ENCODE measurements at regions not wholly inside any gene's neighbourhood (a gene's known extent, or its start where the extent isn't known, plus 50 kb on each side); places are given as distances from the start of the nearest gene placed in this dataset.
A peak's percentile ranks its signal among the peaks of the same experiment; 100 is the strongest.
"Not testable (repeated sequence)": the region's sequence is repeated elsewhere in the genome, so short reads cannot be mapped to it uniquely, and the experiment has no call there.

DNA sequence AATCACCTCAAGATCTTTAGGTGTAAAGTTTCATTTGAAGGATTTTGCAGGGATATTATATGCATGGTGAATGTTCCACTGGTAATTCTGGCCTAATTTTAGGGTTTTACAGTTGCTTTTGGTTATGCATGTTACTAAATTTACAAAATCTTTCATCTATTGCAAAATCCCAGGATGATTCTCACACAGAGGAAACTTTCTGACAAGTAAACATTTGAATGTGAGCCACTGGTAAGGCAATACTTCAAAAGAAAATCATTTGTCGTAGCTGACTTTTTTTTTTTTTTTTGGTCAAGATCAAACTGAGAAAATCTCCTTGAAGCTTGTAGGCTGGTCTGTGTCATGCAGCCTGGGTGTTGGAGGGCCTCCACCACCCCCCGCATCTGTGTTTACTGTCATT is 141.9 kb upstream of the EXOC2 start:
- DNase-seq = no peak

DNA sequence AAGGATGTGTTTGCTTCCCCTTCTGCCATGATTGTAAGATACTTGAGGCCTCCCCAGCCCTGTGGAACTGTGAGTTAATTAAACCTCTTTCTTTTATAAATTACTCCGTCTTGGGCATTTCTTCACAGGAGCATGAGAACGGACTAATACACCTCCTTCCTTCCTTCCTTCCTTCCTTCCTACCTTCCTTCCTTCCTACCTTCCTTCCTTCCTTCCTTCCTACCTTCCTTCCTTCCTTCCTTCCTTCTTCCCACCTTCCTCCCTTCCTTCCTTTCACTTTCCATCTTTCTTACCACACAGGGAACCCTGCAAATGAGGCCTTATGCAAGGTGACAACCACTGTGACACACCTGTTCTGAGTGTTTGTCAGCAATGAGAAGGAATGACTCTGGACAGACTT is 141.3 kb upstream of the EXOC2 start:
- no peak for DNase-seq

DNA sequence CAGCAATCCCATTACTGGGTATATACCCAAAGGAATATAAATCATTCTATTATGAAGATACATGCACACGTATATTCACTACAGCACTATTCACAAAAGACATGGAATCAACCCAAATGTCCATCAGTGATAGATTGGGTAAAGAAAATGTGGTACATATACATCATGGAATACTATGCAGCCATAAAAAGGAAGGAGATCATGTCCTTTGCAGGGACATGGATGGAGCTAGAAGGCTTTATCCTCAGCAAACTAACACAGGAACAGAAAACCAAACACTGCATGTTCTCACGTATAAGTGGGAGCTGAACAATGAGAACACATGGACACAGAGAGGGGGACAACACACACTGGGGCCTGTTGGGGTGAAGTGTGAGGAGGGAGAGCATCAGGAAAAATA is 139.9 kb upstream of the EXOC2 start:
- DNase-seq = not testable (repeated sequence)

DNA sequence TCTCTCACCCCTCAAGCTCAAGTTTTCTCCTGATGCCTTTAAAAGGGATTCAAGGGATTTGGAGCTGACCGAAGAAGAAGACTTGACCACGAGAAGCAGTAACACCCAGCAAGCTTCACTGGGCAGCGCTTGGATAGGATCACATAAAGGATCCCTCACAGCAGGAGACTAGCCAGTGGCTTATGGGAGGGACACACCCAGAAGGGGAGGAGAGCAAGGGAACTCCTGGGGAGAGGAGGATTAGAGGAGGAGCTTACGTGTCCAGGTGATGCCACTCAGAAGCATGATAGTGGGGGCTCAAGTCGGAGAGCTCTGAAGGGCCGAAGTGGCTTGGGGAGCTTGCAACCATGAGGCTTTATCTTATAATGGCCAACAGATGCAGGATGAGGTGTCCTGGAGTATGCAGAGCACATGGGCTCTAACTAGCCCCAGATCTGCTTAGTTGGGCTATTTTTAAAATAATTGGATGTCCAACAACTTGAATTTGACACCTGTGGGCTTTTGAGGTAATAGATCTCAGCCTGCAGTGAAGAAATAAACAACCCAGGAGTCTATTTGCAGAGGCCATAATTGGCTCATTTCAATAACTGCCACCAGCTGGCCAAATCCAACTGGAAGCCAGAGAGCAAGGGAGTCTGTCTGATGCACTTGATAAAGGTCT is 137.9 kb upstream of the EXOC2 start:
- DNase-seq = no peak

DNA sequence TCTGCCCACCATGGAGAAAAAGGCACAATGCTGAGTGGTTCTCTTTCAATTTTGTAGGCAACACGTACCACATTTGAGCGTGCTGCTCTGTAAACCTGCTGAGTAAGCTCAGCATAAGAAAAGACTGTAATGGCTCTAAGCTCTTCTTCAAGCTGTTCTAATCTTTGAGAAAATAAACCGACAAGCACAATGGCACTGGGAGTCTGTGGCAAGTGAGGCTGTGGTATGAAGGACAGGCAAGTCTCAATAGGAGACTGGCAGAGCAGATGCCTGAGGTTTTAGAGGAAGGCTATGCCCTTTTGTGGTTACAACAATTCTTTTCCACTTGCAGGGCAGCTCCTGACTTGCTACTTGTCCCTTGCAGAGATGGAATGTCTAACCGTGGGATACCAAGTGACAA is 136.7 kb upstream of the EXOC2 start:
- DNase-seq = no peak

DNA sequence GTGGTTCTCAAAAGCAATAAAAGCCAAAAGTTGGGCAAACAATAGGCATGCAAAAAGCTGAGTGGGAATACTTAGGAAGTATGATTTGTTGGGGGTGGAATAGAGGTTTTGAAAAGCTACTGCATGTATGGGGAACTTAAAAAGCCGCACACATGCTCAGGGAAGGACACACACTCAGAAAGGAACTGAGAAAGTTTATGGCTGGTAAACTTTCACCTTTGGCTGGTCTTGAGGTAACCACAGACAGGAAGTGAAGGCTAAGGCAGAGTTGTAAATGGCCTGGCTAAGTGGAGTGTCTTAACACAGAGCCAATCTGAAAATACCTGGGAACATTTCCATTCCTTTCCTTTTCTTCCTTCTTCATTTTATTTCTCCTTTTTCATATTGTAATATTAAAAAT is 134.5 kb upstream of the EXOC2 start:
- no peak for DNase-seq

DNA sequence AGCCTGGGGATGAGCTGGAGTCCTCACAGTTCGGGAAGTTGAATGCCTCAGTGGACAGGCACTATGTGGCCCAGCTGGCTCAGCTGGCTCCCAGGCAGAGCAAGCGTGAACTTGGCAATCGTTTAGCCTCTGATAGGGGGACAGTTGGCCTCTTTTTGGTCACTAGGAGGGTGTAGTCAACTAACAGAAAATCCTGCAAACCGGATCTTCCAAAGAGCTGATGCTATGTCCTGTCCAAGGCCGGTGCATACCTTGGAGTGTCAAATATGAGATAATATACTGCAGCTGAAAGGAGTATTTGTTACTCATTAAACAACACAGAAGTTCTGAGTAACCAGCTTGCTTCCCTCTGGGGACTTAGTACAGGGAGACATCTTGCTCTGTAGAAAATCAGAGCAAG is 126.2 kb upstream of the EXOC2 start:
- DNase-seq = no peak

DNA sequence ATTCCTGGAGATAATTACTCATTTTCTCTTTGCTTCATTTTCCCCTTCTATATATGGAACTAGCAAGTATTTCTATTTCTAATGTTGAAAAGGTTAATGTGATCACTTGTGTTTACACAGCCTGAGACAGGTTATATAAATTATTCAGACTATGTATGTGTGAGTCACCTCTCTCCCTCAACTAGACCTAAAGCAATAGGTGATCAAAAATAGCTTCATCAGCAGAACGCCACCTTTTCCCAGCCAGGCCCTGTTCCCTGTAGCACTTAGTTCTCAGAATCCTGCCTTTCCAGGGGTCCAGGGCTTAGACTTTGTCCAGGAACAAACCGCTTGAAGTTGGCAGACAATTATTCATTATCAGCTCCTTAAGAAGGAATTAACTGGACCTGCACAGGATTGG is 125.3 kb upstream of the EXOC2 start:
- no peak for DNase-seq

DNA sequence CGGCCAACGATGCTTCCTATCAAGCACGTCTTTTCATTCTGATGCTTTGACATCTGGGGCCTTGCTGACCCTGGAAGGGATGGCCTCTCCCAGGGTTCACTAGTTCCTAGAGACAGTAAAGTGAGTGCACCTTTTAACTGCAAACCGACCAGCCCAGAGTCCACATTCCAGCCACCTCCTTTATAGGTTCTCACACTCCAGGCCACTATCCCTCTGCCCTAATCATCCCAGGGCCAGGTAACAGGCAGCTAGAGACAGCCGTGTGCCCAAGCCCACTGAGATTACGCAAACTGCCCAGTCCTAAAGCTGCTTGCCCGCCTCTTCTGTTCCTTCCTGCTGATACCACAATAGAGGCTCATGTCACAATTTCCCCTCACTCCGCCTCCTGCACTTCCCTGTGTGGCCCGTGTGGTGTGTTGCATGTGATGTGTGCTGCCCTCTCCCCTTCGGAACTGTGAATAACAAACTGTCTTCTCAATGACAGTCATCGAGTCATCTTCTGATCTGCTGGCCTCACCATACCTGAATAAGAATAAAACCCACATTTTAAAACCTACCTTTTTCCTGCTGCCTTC is 123.7 kb upstream of the EXOC2 start:
- no peak for DNase-seq

DNA sequence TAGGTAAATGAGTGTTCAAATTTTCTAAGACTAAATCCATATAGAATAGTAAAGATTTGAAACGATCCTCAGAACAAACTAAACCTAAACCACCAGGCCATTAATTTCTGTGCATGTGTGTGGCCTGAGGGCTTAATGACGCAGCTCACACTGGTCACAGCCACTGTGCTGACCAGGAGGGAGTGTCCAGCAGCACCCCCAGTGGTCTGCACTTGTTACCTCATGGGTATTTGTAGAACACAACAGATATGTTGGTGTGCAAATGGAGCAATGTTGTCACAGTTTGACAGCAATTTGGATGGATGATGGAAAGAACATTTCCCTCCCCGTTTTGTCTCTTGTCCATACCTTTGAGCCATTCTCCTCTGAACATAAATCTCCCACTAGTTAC is 122.4 kb upstream of the EXOC2 start:
- no peak for DNase-seq

DNA sequence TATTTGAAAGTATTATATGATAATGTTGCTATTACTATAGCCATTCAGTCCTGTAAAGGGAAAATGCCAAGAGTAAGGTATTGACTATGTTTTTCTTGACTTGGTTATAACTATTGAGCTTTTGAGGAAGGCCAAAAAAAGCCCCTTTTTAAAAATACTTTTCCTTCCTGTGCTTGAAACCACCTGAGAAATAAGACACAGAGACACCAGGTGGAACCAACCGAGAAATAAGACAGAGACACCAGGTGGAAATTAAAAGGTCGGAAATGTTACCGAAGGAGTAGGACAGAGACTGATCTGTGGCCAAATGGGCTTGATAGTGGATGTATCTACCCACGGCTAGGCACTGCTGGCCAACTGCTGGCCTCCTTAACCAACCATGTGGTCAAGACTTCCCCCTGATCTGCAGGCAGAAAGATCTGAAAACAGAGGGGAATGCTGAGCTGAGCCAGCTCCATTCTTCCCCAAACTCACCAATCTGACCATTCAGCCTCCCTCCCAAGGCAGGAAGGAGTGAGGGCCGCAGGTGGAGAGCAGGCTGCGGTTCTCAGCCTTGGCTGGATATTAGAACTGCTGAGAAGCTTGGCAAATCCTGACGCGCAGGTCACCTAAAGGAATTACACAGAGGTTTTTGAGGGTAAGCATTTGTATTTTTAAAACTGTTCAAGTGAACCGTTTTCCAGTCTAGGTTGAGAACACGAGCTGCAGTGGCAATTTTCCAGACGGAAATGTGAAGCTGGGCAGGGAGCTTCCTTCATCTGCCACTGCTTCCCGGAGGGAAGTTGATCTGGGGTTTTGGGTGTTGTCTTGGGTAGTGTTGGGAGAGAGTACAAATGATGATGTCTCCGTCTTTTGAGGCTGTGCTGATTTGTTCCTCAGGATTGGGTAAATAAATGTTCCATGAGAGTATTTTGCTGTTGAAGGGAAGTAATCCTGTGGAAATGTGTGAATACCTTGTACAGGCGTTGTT is 121.7 kb upstream of the EXOC2 start:
- DNase-seq = no peak

DNA sequence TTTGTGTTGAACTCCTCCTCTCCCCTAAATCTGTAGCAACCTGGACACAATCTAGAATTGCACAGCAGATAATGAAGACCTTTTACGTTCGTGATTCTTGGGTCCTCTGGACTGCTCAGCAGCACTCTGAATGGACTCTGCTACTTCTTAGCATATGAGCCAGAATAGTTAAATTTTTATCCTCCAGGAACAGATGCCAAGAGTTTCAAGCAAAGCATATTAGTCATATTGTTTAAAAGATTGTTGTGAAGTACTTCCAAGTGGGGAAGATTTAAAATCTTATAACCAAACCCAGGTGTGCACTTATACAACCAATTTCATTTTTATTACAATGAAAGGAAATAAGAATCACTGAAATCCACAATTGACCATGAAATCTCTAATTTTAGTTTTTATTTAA is 118.9 kb upstream of the EXOC2 start:
- no peak for DNase-seq

DNA sequence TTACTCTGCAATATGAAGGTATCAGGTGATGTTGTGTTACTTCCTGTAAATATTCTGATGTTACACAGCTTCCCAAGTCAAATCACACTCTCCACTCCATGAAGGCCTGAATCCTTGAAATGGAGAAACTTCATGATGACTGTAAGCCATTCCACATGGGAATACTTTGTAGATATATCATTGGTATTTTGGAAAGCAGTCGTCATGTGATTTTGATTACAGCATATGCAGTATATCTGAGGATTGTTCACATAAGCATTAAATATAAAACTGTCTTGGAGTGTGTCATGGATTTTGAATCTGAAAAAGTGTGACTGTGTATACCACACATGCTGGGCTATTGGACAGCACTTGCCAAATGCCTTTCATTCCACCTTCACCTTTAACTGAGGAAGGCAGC is 118.3 kb upstream of the EXOC2 start:
- DNase-seq = no peak

DNA sequence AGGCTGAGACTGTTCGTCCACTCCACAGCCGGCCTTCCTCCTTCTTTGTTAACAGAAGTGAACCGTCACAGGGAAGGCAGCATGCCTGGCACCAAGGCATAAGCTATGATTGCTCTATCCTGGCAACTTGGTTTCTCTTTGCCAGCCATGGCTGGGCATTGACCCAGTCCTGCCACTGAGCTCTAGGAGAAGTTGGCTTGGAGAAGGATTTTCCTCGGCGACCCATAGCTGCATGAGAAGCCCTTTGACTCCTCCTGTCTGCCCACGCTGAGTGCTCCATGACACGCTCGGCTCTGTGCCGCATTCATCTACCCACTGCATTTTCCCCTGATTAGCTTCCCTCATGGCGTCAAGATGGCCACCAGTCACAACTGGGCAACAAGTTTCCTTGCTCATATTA is 111.8 kb upstream of the EXOC2 start:
- DNase-seq = no peak

DNA sequence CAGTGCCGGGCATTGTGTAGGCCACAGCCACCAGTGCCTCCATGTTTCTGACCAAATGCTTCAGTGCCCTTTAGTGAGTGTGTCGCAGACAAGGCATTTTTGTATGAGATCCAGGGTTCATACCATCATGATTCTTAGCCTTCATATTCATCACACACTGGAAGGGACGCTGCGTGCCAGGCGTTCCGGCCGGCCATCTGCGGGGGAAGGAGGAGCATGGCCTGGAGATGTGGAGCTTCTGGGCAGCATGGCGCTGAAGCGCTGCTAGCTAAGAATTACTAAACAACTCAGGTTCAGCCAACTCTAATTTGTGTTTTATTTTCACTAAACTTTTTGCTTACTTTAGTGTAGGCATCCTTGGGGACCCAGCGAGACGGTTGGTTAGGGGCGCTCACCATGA is 111.4 kb upstream of the EXOC2 start:
- DNase-seq = no peak

DNA sequence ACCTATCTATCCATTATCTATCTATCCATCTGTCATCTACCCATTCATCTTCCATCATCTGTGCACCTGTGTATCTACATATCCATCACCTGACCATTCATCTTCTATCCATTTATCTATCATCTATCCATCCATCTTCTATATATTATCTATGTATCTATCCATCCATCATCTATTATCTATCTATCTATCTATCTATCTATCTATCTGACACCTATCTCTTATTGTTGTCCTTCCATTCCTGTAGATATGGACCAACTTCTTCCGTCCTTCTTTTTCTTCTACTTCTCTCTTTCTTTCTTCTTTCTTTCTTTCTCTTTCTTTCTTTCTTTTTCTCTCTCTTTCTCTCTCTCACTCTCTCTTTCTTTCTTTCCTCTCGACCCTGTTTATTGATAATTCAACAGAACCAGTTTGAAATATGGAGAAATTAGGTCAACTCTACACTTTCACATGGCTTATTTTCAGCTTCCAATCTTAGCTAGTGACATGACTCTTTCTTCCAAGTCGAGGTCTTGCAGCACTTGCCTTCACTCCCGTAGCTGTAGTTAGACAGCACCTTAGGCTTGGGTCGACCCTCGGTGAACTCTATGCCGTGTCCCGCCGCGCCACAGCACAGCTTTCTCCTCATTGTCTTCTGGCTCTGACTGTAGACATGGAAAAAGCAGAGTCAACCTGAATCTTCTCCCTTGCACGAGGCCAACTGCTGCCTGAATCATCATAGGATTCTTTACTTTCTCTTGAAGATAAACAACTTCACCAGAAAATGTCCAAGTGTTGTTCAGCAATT is 110.4 kb upstream of the EXOC2 start:
- no peak for DNase-seq

DNA sequence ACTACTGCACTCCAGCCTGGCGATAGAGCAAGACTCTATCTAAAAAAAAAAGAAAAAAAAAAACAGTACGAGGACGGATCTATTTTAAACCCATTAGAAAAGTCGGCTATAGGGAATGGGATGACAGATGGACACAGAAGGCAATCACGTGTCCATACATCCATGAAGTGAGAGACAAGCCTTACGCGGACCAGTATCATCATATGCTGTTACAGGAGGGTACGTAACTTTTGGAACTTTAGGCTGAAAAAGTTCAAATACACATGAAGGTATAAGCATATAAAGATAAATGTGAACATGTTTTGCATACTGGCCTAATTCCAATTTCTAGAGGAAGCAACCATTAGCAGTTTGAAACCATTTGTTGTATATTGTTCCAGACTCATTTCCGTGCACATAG is 109.8 kb upstream of the EXOC2 start:
- no peak for DNase-seq

DNA sequence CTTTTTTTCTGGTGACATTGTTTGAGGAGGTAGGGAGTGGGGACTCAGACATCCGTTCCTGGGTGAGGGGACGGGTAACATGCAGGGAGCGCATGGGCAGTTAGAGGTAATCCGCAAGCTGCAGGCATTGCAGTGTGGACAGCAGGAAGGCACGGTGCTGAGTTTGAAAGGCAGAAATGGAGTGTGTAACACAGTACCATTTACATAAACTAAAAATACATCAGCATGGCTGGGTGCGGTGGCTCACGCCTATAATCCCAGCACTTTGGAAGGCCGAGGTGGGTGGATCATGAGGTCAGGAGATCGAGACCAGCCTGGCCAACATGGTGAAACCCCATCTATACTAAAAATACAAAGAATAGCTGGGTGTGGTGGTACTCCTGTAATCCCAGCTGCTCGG is 109.3 kb upstream of the EXOC2 start:
- DNase-seq = not testable (repeated sequence)

DNA sequence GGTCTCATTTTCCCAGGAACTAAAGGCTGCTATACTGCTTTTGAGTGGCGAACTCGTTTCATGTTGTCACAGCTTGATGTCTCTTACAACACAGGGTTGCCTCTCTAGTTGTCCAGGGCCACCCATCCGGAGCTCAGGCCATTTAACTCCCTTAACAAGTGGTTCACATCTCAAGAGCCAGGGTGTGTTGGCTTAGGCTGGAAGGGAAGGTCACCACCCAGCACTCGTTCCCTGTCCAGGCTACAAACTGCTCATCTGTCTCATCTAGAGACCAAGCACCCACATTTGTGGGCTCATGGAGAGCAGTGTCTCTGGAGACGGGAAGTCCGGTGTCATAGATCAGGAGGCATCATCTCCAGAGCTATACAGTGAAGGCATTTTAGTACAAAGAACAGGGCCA is 106.8 kb upstream of the EXOC2 start:
- no peak for DNase-seq

DNA sequence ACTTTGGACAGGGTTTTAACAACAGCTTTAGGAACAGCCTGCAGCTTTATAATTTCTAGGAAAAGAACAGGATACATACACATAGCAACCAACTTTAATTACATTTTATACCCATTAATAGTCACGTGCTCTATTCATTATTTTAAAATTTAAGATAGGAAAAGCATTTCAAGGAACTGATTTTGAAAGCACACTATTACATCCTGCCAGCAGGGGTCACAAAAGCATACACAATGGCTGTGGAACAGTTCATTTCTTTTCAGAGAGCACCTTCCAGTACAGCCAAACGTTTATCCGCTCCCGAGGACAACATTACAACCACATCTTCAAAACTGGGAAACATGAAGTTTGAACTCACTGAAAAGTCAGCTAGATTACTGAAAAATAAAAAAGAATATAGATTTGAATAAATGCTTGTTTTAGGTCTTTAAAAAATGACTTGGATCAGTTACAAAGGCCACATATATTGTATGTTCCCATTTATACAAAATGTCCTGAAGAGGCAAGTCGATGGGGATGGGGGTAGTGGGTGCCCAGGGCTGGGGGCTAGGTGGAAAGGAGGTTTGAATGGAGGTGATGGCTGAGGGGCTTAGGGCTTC is 104.6 kb upstream of the EXOC2 start:
- DNase-seq = peak; percentile 36

DNA sequence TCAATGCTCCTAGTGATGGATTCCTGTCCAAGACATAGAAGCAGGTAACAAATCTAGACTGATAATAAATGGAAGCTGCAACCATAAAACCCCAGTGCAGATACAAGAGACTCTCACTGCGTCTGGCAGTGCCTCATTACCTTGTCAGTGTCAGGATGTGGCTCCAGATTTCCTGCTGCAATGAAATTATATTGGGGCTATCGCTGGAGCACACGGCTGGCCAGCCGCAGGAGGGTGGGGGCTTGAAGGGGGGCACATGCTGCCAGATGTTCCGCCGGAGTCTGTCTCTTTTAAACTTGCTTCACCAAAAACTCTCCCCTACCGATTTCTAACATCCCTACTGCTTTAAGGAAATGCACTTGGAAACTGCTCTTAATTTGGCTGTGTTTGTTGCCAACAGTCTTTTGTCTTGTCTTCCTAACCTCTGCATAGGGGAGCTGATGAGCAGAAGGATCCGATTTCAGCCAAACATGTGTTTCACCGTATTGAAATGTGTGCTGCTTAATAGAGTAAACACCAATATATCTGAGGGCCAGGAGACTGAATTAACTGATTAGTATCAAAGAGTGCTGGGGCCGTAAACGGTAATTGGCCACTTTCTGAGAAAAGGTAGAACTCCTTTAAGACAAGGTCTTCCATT is 102.2 kb upstream of the EXOC2 start:
- no peak for DNase-seq

DNA sequence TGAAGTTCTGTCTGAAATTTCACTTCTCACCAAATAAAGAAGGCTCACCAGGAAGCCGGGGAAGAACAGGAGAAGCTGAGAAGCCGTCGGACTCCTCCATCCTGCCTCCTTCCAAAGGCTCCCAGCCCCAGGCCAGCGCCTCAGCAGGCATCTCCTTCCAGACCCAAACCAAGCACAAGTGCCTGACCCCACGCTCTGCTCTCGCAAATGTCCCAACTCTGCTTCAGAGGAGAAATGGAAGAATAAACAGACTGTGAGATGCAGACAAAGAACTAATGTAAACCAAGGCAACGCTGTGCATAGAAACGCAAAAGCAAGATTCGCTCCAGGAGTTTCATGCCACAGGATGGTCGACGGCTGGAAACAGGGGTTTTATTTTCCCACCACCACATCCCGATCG is 100.3 kb upstream of the EXOC2 start:
- DNase-seq = no peak

All from activated CD8-positive, alpha-beta memory T cell treated with anti-CD3 and anti-CD28 coated beads, Interleukin-2, amount 50 U/mL, for 4 hours (primary cell).